Parathyroid adenoma (tissue), 2 donors: ENCODE measurements at regions not wholly inside any gene's neighbourhood (a gene's known extent, or its start where the extent isn't known, plus 50 kb on each side); places are given as distances from the start of the nearest gene placed in this dataset.

ENCODE experiments used
- H2AFZ ChIP-seq: fragments of 300-600 bp; sonication (generic); one replicate; pipeline ENCODE4 v1.7.0; 2017; ENCODE audit warnings: antibody characterized with exemption, mild to moderate bottlenecking
- H3K27ac ChIP-seq: fragments of 300-600 bp; sonication (generic); one replicate; pipeline ENCODE4 v1.7.0; 2017
- H3K27me3 ChIP-seq: fragments of 300-600 bp; sonication (generic); one replicate; pipeline ENCODE4 v1.7.0; 2017; ENCODE audit warnings: low read length; ENCODE audit not compliant: control insufficient read depth, insufficient read depth
- H3K36me3 ChIP-seq: fragments of 300-600 bp; sonication (generic); one replicate; pipeline ENCODE4 v1.7.0; 2017; ENCODE audit warnings: low read length; ENCODE audit not compliant: control insufficient read depth, insufficient read depth
- H3K4me1 ChIP-seq: fragments of 300-600 bp; sonication (generic); one replicate; pipeline ENCODE4 v1.7.0; 2017; ENCODE audit warnings: control low read depth
- H3K4me2 ChIP-seq: fragments of 300-600 bp; sonication (generic); one replicate; pipeline ENCODE4 v1.7.0; 2017; ENCODE audit warnings: low read length
- H3K4me3 ChIP-seq: fragments of 300-600 bp; sonication (generic); one replicate; pipeline ENCODE4 v1.7.0; 2017; ENCODE audit warnings: low read depth, low read length
- H3K79me2 ChIP-seq: fragments of 300-600 bp; sonication (generic); one replicate; pipeline ENCODE4 v1.7.0; 2017; ENCODE audit warnings: control low read depth
- H3K9ac ChIP-seq: fragments of 300-600 bp; sonication (generic); one replicate; pipeline ENCODE4 v1.7.0; 2017; ENCODE audit warnings: mild to moderate bottlenecking
- H3K9me3 ChIP-seq: fragments of 300-600 bp; sonication (generic); one replicate; pipeline ENCODE4 v1.7.0; 2017; ENCODE audit warnings: low read length; ENCODE audit not compliant: control insufficient read depth
- CTCF ChIP-seq: fragments of 300-600 bp; sonication (generic); IDR thresholded peaks from one replicate; pipeline ENCODE4 v1.7.0; 2017; ENCODE audit warnings: antibody characterized with exemption, mild to moderate bottlenecking
- donor health status: primary hyperparathyroidism.

GRCh38 chr9:18154661-18155060 is 319.3 kb upstream of the ADAMTSL1 start:
- no peak for TF ChIP-seq CTCF
- Histone ChIP-seq H3K27me3 (no peaks in the 10 kb centered on the region), H3K4me1 (no peaks in the 10 kb centered on the region), H2AFZ (no peak overlapping the region), H3K9ac (no peak overlapping the region), H3K27ac (no peak overlapping the region), H3K9me3 (no peaks in the 10 kb centered on the region), H3K36me3 (no peaks in the 10 kb centered on the region), H3K4me3 (no peak overlapping the region), H3K79me2 (no peaks in the 10 kb centered on the region), H3K4me2 (no peak overlapping the region)

GRCh38 chr9:18159254-18159653 is 314.7 kb upstream of the ADAMTSL1 start:
- no peak overlapping the region for H3K9ac ChIP-seq
- no peak overlapping the region for H3K27ac ChIP-seq
- no peak overlapping the region for H2AFZ ChIP-seq
- no peaks in the 10 kb centered on the region for H3K27me3 ChIP-seq
- no peaks in the 10 kb centered on the region for H3K36me3 ChIP-seq
- no peak for TF ChIP-seq CTCF
- no peak overlapping the region for H3K4me3 ChIP-seq
- H3K4me1 ChIP-seq = no peaks in the 10 kb centered on the region
- H3K9me3 ChIP-seq = no peaks in the 10 kb centered on the region
- no peak overlapping the region for H3K4me2 ChIP-seq
- no peaks in the 10 kb centered on the region for H3K79me2 ChIP-seq

DNA sequence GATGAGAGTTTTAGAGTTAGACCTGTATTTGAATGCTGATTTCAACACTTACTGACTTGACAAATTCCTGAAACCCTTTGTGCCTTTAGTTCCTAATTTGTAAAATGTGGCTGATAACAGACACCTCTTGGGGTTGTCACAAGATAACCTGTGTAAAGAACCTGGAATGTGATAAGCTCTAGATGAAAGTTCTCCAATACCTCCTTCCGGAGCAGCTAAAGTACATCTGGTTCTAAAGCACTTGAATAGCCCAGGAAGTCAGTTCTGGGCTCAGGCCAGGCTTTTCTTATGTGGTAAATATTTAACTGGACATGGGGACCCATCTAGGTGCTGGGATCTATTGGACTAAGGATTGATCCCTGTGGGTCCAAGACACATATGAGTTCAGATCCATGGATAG is 310.8 kb upstream of the ADAMTSL1 start:
- Histone ChIP-seq H3K4me1 (no peaks in the 10 kb centered on the region), H3K4me2 (no peak overlapping the region), H3K4me3 (no peak overlapping the region), H3K9me3 (no peaks in the 10 kb centered on the region), H3K9ac (no peak overlapping the region), H2AFZ (no peak overlapping the region), H3K79me2 (no peaks in the 10 kb centered on the region), H3K36me3 (no peaks in the 10 kb centered on the region), H3K27ac (no peak overlapping the region), H3K27me3 (no peaks in the 10 kb centered on the region)
- TF ChIP-seq CTCF = no peak

DNA sequence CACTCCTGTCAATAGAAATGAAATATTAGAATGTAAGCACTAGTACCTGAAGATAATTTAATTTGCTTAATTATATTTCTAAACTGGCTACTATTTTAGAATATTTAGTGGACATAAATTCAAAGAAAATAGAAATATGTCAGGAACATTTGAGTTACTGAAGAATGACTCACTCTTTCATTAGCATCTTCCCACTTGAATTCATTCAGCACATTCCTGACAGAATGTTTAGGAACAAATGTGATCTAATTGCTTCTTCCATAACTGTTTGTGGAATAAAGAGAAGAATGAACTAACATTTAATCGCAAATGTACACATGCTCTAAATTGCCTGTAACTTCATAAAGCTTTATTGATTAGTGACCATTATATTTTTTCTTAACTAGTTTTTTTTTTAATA is 306.2 kb upstream of the ADAMTSL1 start:
- TF ChIP-seq CTCF = no peak

DNA sequence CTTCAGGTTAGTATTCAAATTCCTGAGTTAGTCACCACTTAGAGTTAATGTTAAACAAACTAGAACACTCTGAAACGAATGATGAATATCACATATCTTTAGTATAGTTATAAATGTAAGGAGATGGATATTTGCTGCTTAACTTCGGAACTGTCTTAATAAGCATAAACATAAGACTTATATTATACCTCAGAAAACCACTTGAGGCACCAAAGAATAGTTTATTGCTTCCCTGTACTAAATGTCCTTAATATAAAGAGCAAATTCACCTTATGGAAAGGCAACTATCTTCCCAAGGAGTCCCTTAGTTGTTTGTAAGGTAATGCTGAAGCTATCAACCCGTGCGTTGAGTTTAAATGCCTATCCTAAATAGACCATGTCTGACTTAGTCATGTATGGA is 300.0 kb upstream of the ADAMTSL1 start:
- Histone ChIP-seq H3K4me2 (no peak overlapping the region), H3K36me3 (no peaks in the 10 kb centered on the region), H3K4me3 (no peak overlapping the region), H3K9ac (no peak overlapping the region), H3K79me2 (no peaks in the 10 kb centered on the region), H3K27ac (no peak overlapping the region), H3K4me1 (no peaks in the 10 kb centered on the region), H3K9me3 (no peaks in the 10 kb centered on the region), H3K27me3 (no peaks in the 10 kb centered on the region), H2AFZ (no peak overlapping the region)
- no peak for TF ChIP-seq CTCF

More for the DNA sequence above, 306.2 kb upstream of the ADAMTSL1 start:
- Histone ChIP-seq H3K9me3 (no peaks in the 10 kb centered on the region), H3K4me2 (no peak overlapping the region), H3K36me3 (no peaks in the 10 kb centered on the region), H3K4me3 (no peak overlapping the region), H3K9ac (no peak overlapping the region), H2AFZ (no peak overlapping the region), H3K4me1 (no peaks in the 10 kb centered on the region), H3K27me3 (no peaks in the 10 kb centered on the region), H3K27ac (no peak overlapping the region), H3K79me2 (no peaks in the 10 kb centered on the region)
